ENCODE measurements at regions not wholly inside any gene's neighbourhood (a gene's known extent, or its start where the extent isn't known, plus 50 kb on each side); places are given as distances from the start of the nearest gene placed in this dataset.

DNA sequence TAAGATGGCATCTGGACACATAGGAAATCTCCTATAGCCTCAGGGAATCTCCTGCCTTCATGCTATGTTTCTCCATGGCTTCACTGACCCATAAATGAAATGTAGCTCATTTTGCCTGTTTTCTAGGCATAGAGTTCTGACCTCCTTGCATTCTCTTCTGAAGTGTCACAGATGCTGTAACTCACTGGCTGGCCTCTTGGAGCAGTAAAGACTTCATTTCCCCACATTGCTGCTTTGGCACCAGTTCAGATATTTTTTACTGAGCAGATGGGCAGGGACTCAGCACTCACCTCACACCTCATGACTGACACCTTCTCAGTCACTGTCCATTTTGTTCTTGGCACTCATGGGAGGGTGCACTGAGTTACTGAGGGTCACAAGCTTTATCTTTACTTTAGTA lies 286.7 kb upstream of the TGFBR2 start:
- TF ChIP-seq RAD21 (conservative IDR thresholded peaks at IDR 0.05) (no peak), CTCF (IDR thresholded peaks at IDR 0.05; ENCODE audit: poor library complexity, severe bottlenecking) (no peak)

Measured in neural cell (in vitro differentiated cells).